ENCODE measurements at regions not wholly inside any gene's neighbourhood (a gene's known extent, or its start where the extent isn't known, plus 50 kb on each side); places are given as distances from the start of the nearest gene placed in this dataset.
"Not testable (repeated sequence)": the region's sequence is repeated elsewhere in the genome, so short reads cannot be mapped to it uniquely, and the experiment has no call there.

DNA sequence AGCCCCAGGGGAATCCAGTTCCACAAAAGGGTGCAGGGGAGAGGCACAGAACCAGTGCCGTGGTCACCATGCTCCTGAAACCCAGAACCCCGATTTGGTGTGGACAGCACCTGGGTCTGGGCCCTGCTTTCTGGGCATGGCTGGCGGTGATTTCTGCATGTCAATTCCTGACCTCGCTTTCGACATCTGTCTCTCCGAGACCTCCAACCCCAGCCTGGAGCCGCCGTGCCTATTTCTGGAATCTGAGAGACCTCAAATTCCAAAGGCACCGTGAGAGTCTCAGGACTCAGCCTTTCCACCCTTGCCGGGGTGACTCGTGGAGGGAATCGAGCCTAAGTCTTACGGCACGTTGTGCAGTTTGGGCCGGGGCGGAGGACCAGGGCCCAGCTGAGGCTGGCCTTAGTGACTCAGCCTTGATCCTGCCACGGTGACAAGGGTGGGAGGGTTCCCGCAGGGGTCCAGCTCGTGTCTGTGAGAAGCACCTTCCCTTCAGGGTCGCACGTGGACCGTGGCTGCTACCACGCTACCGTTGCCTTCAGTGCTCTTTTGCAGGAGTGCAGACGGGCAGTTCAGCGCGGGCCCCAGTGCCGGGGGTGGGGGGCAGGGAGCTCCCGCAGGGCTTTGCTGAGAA is 133.7 kb downstream of the PXDC1 start:
- peak; percentile 17 for DNase-seq

DNA sequence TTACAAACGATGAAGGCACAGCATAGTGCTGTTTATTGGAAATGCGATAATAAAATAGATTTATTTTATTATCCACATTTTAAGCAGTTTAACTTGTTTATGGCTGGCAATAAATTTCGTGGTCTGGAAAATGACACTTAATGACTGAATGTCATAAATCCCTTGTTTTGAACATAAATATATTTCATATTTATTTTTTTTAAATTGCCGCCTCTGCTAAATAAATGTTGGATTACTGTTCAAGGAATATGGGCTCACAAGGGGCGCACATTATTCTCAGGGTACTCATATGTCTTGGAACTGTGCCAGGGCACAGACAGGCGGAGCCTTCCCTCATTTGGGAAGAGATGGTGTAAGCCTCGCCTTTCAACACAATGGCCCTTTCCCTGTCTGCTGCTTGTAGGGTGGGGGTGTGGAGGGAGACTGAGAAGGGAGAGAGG is 134.3 kb downstream of the PXDC1 start:
- DNase-seq, result peak; percentile 8

DNA sequence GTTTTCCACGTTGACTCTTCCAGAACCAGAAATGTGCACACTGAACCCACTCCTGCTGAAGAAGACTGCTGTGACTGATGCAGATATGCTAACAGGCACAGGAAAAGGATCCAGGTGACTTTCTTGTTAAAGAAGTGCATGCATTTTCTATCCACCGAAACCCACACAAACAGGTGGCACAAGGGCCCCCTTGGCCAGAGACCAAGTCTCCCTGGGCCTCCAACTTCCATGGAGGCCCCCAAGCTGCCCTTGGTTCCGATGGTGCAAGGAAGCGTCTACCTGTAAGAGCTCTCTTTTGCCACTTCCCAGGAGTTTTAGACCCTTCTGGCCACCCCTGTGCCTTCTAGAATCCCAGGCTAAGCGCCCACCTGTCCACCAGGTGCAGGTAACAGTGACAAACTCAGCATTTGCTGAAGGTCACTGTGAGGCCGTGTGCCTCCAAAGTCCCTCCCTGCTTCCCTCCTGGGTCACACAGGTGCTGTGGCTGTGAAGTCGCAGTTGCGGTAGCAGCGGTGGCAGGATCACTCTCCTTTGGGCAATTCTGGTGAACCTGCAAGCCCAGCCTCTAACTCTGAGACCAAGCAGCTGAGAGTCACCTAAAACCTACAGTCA is 134.8 kb downstream of the PXDC1 start:
- DNase-seq, result no peak

DNA sequence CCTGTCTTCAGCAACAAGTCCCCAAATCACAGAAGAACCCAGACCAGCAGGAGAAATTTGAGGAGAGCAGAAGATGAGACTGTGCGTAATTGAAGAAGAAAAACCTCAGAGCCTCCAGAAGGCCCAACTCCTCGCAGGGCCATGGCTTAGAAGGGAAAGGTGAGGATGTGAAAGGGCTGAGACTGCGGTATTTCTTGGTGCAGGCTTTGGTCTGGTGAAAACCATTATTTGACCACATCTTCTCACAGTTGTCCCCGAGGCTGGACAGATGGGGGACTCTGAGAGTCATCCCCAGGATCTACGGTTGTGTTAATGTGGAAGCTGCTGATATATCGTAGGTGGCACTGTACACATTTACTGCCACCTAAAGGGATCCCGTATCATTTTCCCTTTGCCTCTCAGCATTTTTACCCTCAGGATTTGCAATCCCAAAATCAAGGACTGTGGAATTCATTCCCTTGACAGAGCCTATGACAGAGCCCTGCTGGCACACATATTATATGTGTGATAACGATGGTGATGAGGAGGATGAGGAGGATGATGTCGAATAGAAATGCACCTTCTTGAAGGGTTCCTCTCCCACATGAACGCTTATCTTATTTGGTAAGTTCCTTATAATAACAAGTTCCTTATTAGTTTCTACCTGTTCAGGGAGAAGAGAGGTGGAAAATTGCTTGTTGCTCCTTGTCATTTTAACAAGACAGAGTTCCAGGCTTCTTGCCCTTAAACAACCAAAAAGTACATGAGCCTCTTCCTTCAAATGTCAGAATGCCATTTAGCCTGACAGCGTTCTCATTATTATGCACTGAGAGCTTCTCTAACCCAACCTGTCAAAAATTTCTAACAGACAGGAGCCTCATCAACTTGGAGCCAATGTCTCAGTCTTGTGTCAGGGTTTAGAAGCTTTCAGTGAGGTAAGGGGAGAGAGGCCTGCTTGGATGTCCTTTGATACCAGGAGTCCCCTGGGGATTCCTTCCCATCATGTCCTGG is 135.8 kb downstream of the PXDC1 start:
- DNase-seq, result no peak

DNA sequence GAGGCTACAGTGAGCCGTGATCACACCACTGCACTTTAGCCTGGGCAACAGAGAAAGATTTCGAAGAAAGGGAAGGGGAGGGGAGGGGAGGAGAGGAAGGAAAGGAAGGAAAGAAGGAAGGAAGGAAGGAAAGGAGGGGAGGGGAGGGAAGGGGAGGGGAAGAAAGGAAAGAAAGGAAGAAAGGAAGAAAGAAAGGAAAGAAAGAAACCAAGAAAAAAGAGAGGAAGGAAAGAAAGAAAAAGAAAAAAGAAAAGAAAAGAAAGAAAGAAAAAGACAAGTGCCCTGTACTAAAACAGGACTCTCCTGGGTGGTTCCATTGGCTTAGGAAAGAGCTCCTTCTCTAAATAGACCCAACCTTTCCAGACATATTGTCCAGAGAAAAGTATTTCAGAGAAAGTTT is 136.6 kb downstream of the PXDC1 start:
- DNase-seq, result no peak

DNA sequence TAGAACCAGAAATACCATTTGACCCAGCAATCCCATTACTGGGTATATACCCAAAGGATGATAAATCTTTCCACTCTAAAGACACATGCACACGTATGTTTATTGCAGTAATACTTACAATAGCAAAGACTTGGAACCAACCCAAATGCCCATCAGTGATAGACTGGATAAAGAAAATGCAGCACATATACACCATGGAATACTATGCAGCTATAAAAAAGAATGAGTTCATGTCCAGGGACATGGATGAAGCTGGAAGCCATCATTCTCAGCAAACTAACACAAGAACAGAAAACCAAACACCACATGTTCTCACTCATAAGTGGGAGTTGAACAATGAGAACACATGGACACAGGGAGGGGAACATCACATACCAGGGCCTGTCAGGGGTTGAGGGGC is 137.9 kb downstream of the PXDC1 start:
- not testable (repeated sequence) for DNase-seq

DNA sequence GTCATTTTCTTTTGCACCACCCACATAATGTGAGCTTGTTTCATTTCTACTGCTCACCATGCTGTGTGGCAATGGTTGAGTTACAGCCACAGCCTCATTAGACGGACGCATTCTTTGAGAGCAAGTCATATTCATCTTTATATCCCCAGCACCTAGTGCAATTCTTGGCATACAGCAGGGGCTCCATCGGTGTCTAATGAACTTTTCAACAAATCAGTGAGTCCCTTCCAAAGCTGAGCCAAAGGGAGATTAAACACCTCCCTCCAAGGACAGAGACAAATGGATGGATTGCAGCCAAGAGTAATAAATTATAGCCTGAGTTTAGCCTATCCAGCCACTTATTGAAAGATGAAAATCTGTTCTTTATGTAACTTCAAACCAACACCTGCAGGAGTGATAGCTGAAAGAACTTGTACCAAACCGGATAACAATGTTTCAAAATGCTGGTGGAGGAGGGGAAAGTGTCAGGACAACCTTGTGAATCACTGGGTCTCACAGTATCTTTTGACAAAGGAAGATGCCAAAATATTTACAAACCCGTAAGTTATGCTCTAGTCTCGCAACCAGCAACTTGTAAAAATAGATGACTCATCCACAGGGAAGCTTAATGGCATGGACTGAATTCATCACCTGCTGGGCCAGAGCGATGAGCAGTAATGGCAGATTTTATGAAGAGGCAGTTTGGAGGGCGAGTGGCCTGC is 139.0 kb downstream of the PXDC1 start:
- peak; percentile 94 for DNase-seq

DNA sequence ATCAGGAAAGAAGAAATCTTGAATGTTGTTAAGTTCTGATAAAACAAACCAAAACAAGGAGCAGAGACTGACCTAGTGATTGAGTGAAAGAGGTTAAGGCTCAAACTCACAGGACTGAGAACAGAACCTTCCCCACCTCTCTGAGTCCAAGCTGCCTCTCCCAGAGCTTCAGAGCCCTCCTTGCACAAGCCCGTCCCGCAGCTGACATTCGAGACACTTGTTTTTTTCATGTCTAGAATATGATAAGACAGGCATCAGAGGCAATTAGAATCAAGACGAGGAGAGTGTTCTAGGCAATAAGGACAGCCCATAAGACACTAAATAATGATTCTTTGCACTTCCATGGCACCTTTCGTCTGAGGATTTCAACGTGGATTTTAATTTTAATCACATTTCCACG is 140.6 kb downstream of the PXDC1 start:
- no peak for DNase-seq

DNA sequence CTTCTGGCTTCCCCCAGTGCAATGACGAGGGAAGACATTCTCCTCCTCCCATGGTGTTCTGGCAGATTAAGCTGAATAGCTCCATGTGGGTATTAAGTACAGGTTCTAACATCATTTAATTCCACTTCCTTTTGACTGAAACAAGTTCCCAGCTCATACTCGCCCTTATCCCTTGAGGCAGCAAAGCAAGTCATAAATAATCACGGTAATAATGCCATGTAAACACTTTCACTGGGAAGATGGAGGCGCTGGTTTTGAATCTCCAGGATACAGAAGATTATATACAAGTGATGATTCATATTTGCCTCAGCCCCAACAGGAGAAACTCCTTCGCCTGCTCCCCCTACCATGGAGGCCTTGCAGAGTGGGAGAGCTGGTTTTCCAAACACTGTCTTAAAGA is 141.3 kb downstream of the PXDC1 start:
- DNase-seq, result peak; percentile 52

DNA sequence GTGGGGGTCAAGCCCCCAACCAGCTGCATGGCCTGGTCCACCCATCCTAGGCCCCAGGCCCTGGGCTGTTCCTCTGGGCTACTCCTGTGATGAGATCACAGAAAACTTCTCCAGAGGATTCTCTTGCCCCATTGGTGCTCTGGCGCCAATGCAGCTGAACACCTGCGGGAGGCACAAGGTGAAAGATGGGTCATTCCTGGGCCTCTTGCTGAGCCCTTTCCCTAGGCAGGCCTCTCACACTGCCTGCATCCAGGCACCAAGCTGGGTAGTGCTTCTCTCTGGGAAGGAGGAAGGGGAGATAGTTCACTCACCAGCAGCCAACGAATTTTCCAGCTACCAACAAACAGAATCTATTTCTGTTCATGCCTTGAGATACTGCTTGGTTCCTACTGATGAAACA is 142.1 kb downstream of the PXDC1 start:
- DNase-seq, result no peak

DNA sequence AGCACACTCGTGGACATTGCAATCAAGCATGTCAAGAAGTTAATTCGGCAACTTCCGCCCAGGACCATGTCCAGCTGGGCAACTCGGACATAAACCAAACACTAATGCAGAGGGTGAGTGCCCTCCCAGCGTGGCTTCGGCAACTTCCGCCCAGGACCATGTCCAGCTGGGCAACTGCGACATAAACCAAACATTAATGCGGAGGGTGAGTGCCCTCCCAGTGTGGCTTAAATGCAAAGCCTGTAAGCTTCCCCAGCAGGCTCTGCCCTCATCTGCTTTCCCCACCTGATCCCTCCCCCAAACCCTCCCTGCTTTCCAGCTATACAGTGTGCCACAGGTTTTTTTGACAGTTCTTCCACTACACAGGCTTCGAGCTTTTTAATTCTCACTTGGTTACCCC is 143.4 kb downstream of the PXDC1 start:
- DNase-seq, result no peak

DNA sequence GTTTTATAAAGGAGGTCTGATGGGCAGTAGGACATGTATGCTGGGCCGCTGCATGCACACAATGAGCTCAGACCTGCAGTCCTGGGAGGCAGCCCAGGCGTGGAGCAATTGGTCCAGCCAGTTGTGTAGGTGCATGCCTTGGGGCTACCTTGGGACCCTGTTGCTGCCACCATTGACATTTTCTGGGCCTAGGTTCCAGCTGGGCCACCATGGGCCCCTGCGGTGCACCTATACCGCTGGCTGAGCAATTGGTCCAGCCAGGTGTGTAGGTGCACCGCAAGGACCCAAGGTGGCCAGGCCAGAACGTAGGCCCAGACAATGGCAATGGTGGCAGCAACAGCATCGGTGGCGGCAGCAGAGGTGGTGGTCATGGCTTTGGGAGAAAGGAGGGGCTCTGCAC is 143.9 kb downstream of the PXDC1 start:
- no peak for DNase-seq

DNA sequence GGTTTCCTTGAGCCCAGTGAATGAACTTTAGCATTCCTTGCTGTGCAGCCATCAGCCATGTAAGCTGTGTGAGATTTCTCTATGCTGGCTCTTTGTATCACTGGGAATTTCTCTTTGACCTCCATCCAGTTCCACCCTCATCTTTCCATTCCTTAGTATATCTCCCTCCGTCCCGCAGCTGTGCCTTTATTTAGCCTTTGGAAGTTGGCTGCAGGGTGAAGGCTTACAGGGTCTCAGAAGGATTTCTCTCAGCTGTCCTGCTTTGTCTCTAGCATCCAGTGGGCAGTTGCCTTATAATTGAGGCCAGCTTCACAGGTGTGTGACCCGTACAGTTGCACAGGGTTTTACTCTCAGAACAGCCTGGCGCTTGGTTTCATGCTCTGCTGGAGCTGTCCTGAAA is 144.3 kb downstream of the PXDC1 start:
- no peak for DNase-seq

DNA sequence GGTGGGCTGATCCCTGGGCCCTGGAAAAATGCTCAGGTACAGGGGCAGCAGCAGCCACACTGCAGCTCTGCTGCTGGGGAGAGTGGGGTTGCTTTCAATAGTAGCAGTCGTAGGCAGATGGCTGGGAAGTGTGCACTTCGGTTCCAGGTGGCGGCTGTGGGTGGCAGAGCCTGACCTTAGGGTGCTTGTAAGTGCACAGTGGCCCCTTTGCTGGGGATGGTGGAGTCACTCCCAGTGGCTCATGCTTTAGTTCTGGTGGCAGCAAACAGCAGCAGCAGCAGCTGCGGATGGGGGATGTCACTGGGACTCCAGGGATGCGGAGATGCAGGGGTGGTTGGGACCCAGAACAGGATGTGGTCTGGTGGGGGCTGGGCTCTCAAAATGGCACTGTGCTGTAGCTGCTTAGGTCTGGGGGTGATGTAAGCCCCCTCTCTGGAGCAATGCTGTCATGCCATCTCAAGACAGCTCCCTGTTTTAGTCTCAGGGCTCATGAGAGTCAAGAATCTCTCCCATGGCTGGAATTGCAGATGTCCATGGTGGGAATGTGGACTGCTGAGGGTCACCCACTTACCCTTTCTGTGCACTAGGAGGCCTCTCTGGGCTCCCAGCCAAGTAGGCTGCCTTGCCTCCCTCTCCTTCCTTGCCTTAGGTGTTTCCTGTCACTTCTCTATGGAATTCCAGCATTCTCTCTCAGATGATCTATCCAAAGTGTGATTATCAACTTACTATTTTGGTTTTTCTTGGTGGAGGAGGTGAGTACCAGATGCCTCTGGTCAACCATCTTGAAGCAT is 146.7 kb upstream of the SLC22A23 start:
- peak; percentile 20 for DNase-seq

DNA sequence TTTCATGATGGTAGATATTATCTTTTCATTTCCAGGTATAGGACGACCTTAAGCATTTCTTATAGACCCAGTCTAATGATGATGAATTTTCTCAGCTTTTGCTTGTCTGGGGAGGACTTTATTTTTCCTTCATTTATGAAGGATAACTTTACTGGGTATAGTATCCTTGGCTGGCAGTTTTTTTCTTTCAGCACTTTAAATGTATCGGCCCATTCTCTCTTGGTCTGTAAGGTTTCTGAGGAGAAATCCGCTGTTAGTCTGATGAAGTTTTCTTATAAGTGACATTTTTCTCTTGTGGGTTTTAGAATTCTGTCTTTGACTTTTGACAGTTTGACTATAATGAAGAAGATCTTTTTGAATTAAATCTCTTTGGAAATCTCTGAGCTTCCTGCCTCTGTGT is 144.7 kb upstream of the SLC22A23 start:
- DNase-seq, result no peak

DNA sequence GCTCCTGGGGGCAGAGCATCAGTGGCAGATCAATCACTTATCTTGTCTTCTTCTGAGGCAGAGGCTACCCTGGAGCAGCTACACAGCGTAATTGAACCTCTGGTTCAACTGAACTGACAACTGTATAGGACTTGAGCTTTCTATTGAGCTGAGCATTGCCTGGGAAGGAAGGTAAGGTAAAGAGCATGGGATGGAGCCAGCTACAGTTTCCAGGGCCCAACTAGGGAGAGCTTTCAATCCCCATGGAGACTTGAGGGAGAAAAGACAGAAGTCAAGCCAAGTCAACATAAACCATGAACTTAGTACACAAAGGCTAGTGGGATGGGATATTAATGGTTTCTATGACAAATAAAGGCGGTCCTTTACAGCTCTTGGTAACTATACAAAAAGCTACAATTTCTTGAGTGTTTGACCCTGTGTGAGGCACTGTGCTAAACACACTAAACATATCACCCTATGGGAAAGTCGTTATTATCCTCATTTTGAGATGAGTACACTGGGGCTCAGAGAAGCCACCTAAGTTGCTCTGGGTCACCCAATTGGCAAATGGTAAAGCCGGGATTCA is 140.7 kb upstream of the SLC22A23 start:
- no peak for DNase-seq

DNA sequence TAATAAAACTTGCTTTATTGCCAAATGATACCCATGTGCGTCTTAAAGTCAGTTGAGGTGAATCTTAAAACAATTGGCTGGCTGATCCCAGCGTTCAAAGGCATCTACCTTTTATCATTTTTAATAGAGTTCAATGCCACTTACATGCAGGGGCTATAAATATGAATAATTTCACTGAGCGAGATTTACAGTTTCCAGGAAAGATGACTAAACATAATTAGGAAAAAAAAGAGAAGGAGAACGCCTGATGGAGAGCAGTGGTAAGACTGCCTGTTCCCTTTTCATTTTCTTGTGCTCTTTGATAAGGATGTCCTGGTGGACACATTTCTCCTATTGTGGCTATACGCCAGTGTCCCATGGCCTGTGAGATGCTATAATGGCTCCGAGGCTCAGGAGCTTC is 139.9 kb upstream of the SLC22A23 start:
- no peak for DNase-seq

DNA sequence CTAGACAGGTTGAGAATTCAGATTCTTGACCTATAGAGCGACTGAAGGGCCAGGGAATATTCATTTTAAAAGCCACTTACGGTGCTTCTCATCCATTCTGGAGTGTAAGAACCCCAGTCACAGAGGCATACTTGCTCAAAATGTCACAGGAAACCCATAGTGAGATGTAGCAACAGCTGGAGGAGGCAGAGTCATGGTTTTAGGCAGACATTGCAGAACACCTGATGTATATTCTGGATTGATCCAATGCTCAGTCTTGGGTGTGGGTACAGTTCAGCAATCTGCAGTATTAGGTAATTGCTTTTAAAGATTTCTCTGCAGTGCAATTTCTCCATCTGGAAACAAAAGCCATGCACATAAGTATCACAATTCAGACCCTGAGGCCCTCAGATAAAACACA is 137.4 kb upstream of the SLC22A23 start:
- DNase-seq, result no peak

DNA sequence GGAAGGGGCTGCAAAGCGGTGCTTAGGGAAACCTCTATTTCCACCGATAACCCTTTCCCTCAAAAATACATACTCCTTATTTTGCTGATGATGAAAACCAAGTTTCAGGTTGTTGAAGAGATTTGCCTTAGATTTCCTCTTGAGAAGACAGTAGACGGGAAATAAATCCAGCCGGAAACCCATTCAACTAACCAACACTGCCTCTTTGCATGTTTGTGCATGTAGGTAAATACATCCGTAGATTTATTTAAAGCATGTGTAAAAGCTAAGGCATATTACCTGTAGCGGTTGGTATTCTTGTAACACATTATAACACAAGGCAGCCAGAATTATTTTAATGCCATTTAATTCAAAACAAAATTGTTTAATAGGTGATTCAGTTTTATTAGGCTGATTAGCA is 136.3 kb upstream of the SLC22A23 start:
- DNase-seq, result no peak

DNA sequence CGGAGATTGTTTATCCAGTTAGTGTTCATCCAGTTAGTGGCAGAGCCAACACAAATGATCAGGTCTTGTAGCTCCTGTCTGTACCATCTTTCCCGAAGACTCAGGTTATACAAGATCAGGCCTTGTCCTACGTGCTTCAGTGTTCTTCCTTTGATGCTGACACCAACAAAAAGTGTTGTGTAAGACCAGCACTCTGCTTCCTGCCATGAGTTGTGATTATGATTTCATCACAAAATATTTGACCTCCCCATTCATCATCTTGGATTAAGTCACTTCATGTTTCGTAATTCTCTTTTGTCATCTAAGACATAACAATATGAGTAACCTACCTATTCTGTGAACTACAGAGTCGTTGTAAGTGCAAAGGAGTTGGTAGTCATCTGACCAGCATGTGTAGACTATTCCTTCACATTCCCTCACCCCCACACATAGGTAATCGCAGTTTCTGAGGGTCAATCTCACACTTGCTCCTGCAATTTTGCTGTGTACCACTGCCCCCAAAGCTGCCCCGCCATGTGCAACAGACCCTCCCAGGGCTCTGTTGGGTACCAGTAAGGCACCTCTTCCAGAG is 135.6 kb upstream of the SLC22A23 start:
- peak; percentile 92 for DNase-seq

DNA sequence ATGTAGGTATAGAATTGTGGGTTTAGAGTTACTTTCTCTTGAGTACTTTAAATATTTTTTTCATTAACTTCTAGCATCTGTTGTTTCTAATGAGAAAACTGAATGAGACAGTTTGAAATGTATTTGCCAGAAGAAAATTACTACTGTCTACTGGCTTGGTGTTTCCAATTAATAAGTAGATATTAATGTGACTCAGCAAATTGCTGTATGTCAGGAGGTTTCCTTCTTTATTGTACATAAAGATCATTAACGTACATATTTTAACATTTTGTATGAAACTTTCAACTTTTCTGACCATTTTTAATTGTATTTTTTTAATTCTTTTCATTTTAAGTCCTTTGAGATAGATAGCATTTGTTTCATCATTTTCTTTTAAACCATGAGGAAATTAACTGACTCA is 135.1 kb upstream of the SLC22A23 start:
- no peak for DNase-seq
